HEK293 (cell line): ENCODE measurements at regions not wholly inside any gene's neighbourhood (a gene's known extent, or its start where the extent isn't known, plus 50 kb on each side); places are given as distances from the start of the nearest gene placed in this dataset.

ENCODE experiments used
- IKZF3 ChIP-seq: fragments of 450-650 bp; IDR thresholded peaks from 2 replicates; pipeline ENCODE4 v1.5.0; 2018; ENCODE audit warnings: missing biosample characterization, mild to moderate bottlenecking, missing genetic modification characterization, moderate library complexity
- ZNF777 ChIP-seq: fragments of 450-650 bp; formaldehyde crosslinking; IDR thresholded peaks from 2 replicates; pipeline ENCODE4 v1.5.1; 2017; ENCODE audit warnings: missing biosample characterization, missing genetic modification characterization, borderline replicate concordance
- TF ChIP-seq, protein P1 (sequence below): fragments of 450-650 bp; formaldehyde crosslinking; IDR thresholded peaks from 2 replicates; pipeline ENCODE4 v1.5.1; 2017; ENCODE audit warnings: missing biosample characterization, missing genetic modification characterization

DNA sequence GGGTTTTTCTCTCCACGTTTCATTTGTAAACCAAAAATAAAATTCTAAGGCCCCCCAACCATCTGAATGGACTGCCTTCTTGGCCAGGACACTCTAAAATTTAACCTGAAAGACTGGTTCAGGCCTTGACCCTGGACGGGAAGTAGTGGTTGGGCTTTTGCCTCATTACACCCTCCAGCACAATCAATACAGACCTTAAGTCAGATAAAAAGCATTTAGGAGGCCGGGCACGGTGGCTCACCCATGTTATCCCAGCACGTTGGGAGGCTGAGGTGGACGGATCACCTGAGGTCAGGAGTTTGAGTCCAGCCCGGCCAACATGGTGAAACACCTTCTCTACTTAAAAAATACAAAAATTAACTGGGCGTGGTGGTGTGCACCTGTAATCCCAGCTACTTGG, 91.6 kb upstream of the PPP1R26 start:
- TF ChIP-seq ZNF777 (tag by site-specific recombination) = no peak
- TF ChIP-seq, protein P1, sequence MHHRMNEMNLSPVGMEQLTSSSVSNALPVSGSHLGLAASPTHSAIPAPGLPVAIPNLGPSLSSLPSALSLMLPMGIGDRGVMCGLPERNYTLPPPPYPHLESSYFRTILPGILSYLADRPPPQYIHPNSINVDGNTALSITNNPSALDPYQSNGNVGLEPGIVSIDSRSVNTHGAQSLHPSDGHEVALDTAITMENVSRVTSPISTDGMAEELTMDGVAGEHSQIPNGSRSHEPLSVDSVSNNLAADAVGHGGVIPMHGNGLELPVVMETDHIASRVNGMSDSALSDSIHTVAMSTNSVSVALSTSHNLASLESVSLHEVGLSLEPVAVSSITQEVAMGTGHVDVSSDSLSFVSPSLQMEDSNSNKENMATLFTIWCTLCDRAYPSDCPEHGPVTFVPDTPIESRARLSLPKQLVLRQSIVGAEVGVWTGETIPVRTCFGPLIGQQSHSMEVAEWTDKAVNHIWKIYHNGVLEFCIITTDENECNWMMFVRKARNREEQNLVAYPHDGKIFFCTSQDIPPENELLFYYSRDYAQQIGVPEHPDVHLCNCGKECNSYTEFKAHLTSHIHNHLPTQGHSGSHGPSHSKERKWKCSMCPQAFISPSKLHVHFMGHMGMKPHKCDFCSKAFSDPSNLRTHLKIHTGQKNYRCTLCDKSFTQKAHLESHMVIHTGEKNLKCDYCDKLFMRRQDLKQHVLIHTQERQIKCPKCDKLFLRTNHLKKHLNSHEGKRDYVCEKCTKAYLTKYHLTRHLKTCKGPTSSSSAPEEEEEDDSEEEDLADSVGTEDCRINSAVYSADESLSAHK (tag by site-specific recombination) = no peak
- no peak for TF ChIP-seq IKZF3 (tag by site-specific recombination)
